SKM-1 (cell line): ENCODE measurements at regions not wholly inside any gene's neighbourhood (a gene's known extent, or its start where the extent isn't known, plus 50 kb on each side); places are given as distances from the start of the nearest gene placed in this dataset.
A peak's percentile ranks its signal among the peaks of the same experiment; 100 is the strongest.

ENCODE experiments used
- DNase-seq: peaks from one replicate; lab custom pipeline; 2025; ENCODE audit not compliant: unreplicated experiment; lab: John Stamatoyannopoulos, UW

DNA sequence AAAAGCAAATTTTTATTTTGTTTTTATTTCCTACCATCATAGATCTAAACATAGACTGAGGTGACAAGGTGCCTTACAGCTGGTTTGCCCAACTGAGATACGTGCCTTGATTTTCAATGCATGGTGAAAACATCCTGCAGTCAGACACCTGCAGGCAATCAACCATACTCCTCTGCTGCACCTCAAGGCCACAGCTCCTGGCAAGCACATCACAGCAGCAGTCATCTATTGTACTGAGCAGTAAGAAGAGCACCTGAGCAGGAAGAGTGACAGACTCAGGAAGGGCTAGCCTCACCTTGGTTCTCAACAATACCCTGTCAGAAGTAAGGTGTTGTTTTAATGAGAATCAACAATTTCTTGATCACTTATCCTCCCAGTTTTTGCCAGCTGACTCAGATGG lies 1206.8 kb upstream of the NRXN1 start:
- DNase-seq: no peak

DNA sequence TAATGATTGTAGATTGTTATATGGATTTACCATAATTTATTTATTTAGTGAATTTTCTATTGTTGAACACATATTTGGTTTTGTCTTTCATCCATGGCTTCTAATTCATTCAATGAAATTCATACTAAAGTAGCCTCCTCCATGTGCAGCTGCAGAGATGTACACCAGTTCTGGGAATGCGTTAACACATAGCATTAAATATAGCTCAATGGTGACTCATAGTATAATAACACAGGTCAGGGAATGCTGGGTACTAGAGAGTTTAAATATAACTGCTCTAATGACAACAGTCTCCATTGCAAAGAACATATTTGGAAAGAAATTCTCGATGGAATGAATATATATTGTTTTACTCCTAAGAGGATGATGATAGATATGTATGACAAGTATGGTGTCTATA lies 1190.2 kb upstream of the NRXN1 start:
- DNase-seq: no peak

DNA sequence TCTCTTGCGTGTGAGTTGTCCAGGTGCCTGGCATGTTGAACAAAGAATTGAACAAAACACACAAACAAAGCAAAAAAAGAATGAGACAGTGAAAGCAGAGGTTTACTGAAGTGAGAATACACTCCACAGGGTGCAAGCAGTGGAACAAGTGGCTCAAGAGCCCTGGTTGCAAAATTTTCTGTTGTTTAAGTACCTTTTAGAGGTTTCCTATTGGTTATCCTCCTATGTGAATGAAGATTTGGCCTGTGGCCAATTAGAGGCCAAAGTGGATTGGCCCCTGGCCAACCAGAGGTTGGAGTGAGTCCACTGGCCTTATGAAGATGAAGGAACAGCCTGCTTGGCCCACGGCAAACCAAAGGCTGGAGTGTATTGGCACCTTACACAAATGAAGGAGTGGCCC lies 1188.5 kb upstream of the NRXN1 start:
- DNase-seq: no peak

DNA sequence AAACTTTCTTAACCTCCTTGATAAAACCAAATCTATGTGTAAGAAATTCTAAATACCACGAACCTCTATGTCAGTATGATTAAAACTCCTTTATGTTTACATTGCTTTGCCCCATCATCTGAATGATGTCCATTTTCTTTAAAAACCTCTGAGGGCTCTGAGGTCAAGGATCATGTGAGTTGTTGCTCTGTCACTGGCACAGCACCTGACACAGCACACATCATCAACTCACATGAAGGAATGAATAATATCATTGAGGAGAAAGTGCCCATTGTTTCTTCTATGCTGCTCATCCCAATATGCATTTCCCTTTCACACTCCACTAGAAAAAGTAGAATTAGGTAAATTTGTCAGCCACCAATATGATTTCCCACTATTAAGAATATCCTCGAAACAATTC lies 1178.7 kb upstream of the NRXN1 start:
- DNase-seq: no peak

DNA sequence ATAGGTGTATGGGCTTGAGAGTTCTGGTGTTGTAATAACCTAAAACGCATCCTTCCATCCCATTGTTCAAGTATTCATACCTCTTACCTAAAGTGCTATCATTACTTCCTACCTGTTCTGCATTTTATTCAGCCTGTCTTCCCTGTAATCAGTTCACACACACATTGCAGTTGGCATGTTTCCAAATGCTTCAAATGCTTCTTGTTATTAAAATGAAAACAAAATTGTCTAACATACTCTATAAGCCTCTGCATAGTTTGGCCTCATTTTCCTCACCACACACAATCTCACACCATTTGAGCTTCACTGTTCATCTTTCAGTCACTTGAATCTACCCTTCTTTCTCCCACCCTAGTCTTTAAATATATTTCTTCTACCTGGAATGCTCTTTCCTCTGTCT lies 1178.2 kb upstream of the NRXN1 start:
- DNase-seq: no peak

DNA sequence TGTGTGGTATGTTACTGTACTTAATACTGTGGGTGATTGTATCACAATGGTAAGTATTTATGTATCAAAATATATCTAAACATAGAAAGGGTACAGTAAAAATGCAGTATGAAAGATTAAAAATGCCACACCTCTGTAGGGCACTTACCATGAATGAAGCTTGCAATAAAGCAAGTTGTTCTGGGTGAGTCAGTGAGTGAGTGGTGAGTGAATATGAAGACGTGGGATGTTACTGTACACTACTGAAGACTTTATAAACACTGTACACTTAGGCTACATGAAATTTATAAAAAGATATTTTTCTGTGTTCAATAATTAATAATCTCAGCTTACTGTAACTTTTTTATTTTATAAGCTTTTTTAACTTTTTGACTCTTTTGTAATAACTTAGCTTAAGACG lies 1162.4 kb upstream of the NRXN1 start:
- DNase-seq: no peak

DNA sequence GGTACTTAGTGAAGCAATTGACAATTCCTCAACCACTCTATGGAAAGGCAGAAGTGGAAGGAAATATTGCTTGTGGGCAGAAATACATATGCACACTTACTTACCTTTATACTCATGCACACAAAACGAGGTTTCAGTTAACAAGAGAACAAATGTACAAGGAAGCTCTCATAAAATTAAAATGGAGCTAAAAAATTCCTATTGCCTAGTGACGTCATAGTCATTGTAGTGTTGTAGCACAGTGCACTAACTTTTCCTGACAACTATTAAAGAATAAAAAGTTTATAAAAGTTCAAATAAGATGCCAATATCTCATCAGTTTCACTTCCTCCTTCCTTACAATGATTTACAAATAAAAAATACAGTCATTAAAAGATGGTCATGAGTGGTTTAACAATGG lies 1161.9 kb upstream of the NRXN1 start:
- DNase-seq: no peak

DNA sequence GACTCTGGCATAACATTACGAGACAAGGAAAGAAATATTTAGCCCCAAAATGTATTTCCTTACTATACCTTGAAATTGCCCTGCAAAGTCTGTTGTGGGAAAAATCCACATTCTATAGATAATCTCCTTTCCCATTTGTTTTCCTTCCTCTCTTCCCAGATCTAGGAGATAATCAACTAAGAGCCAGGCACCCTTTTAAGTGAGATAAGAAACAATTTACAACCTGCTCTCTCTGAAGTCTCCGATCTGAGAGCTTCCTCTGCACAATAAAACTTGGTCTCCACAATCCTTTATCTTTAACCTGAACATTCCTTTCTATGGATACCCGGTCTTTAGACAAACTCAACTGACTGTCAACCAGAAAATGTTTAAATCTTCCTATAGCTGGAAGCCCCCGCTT lies 1160.7 kb upstream of the NRXN1 start:
- DNase-seq: no peak

DNA sequence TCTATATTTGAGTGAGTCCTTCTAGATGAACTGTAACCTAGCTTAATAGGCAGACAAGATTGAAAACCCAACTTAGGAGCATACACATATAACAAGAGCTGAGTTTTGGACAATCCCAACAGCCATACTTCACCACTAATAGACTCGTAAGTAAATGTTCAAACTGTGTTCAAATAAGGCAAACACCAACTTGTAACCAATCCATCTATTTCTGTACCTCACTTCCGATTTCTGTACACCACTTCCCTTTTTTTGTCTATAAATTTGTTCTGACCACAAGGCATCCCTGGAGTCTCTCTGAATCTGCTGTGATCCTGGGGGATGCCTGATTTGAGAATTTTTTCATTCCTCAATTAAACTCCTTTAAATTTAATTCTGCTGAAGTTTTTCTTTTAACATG lies 1149.1 kb upstream of the NRXN1 start:
- peak; percentile 50 for DNase-seq

DNA sequence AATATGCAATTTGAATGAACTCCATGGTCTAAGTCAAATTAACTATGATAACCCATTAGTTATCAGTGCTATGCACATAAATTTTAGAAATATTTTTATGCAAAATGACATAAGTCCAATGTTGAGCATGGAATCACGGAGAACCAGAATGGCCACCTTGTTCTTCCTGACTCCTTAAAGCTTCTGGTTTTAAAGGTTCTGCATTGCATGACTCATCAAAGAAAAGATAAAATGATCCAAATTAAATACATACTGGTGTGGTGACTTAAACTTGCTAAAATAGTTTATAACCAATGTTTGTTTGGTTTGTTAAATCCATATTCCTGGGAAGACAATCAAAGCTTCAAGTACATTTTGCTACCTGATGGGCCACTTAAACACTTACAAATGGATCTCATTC lies 1146.9 kb upstream of the NRXN1 start:
- no peak for DNase-seq

DNA sequence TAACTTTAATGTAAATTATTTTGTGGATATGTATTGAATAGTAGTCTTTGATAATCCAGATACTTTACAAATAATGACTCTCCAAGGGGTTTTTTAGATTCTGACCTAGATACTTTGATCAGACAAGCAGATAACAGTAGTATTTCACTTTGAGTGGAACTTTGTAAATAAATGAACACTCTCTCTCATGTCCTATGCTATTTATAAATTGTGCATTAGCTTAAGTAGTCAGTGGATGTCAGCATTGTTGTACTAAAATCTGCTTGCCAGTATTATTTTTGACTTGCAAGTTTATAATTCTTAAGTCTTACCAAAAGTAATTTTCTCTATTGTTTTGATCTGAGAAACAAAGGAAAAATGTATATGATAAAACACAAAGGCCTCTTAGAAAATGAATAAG lies 1113.1 kb upstream of the NRXN1 start:
- DNase-seq: no peak

DNA sequence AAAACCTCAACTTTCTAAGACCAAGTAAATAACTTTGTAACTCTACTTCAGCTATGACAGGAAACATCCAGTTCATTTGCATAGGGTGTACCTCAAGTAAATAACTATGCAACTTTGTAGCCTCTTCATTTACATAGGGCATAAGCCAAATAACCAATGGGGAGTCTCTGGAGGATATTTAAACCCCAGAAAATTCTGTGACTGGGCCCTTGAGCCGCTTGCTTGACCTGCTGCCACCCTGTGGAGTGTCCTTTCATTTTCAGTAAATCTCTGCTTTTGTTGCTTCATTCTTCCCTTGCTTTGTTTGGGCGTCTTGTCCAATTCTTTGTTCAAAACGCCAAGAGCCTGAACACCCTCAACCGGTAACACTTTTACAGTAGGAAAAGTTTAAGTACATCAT lies 1112.7 kb upstream of the NRXN1 start:
- no peak for DNase-seq

DNA sequence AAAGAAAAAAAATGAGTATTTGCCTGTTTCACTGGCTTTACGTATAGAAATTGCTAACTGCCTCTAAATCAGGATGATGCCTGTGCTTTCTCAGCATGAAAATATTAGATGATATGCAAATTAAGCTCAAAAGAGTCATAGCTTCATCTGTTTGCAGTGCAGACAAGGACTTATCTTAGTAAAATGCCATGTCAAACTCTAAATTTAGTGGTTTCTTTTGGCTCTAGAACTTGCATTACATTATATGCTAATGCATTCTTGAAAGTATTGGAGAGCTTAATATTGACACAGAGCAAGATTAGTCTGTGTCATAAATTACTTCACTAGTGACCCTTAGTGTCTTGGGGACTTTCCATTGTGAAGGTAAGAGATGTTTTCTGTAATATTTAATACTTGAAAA lies 1109.1 kb upstream of the NRXN1 start:
- no peak for DNase-seq

DNA sequence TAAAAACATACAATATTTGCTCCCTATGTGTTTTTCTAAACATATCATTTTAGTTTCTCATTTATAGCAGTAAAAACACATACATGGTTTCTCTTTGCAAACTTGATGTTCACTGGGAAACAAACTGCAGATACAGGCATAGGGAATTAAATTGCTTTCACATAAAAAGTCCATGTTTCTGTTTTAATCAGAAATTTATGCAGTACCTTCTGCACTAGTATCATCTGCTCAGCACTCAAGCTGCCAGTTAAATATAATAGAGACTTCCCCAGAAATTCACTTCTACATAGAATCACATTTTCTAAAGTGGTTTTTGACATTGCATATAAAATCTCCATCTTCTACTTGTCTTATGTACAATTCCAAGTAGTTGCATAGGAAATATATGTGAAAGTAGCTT lies 1107.3 kb upstream of the NRXN1 start:
- DNase-seq: no peak

DNA sequence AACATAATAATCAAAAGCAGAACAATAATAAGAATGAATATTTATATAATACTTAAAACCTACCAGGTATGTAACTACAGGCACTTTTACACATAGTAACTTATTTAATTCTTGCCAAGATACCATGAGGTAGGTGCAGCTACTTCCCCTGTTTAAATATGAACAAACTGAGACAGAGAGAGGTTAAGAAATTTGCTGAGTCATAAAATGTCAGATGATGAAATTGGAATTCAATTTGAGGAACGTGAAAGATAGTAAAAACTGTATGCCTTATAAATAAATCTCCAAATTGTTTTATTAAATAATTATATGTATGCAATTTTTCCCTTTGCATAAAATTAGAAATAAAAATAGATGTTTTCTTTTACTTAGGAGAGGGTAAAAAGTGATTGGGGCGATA lies 1103.3 kb upstream of the NRXN1 start:
- DNase-seq: no peak

DNA sequence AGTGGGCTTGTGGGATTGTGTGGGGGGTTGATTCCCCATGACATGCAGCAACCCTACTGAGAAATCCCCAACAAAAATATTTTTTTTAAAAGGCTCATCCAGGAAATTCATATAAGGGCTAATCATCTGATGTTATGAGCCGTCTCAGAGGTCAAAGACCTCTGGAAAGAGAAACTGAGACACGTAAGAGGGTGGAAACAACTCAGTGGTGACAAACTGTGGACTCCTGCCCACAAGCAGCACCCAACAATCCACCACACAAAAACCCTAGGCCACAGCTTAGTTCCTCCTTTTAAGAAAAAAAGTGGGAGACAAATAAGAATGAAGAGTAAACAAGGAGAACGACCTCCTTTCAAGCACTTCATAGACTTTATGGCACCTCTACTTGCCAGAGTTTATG lies 1096.1 kb upstream of the NRXN1 start:
- no peak for DNase-seq

DNA sequence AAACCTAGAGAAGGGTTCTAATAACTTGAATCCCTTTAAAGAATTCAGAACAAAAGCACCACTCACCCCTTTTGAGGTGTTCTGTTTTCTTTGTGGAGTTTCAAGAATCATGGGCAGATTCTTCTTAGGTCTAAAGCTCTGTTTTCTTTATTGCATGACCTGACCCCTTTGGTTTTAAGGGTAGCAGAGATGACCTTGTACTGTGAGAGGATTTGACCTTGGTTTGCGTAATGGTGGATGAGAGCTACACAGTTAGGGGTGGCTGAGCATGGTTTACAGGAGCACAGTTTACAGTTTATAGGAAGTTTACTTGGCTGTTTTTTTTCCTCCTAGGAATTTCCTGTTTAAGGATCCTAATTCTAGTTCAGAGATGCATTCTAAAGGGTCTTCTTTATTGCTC lies 1095.6 kb upstream of the NRXN1 start:
- no peak for DNase-seq

DNA sequence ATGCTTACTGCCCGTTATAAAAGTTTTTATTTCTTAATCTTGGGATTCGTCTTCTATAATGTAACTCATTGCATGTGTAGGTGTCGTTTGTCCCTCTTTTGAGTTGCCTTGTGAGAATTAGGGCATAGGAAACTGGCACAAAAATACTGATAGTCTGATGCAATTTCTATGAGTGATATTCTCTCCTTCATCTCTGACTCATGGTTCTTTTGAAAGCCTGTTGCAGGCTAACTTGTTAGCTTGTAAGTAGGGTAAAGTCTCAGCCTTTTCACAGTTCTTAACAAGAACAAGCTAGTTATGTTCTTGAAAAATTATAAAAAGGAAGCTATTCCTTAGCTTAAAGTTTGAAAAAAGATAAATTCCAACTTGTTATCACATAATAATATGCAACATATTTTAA lies 1085.4 kb upstream of the NRXN1 start:
- no peak for DNase-seq

DNA sequence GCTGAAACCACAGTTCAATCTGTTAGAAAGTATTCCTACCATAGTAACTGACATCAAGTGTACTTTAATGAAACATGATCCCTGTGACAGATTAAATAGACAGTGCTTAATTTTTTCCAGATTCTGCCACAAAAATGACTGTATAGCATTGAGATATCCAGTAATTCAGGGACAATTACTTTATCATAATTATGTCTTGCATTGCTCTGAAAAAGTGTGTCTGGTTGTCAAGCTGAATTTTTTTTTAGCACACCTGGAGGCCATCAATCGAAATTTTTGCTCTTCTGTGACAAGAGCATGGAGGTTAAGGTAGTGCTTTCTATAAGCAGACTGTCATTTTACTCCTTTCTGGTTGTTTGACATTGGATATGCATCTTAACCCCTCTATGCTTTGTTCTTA lies 1083.8 kb upstream of the NRXN1 start:
- DNase-seq: no peak

DNA sequence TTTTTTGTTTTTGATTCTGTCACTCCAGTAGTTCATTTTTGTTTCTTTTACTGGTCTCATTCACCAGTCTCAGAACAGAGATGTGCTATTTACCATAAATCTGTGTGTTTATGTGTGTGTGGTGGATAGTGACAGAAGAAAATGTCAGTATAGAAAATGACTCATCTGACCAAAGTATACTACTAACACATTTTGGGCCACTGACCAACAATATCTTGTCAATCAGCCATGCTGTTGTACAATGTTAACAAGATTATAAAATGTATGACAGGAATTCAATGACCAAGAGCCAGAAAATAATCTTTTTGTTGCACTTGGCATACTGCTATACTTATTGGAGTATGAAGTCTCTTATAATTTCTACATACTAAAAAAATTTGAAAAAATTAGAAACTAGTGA lies 1081.4 kb upstream of the NRXN1 start:
- DNase-seq: no peak

DNA sequence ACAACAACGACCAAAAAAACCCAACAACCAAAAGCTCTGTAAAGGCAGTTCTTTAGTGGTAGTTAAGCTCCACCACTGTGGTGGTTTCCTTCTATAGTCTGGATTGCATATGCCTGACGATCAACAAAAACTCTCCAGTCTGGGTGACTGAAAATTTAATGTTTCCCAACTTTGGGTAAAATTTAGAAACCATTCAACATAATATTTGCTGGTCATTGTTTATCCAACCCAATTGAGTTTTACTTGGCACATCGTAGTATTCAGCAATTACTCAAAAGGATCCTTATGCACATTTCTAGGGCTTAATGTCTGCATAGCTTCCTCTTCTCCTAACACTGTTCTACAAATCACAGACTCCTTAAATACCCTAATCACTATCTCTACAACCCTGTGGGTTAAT lies 1080.2 kb upstream of the NRXN1 start:
- DNase-seq: no peak

DNA sequence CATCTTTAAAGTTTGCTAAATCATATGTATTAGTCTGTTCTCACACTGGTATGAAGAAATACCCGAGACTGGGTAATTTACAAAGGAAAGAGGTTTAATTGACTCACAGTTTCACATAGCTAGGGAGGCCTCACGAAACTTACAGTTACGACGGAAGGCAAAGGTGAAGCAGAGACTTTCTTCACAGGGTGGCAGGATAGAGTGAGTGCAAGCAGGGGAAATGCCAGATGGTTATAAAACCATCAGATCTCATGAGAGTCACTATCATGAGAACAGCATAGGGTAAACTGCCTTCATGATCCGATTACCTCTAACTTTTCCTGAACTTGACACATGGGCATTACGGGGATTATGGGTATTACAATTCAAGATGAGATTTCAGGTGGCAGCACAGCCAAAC lies 1075.2 kb upstream of the NRXN1 start:
- DNase-seq: no peak

DNA sequence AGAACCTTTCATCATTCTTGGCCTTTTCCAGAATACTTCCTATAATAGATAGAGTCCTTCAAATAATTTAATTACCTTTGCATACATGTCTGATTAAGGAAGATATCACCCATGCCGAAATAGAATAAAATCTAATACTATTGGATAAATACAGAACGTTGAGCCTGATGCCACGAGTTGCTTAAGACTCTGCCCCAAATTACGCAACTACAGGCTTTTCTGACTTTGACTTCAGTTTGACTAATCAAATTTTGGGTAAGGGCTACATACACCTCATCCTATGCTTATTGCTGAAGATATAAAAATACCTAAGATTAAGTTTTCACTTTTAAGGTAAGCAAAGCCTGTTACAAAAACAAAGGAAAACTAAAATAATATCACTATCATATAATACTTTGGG lies 1065.1 kb upstream of the NRXN1 start:
- no peak for DNase-seq

DNA sequence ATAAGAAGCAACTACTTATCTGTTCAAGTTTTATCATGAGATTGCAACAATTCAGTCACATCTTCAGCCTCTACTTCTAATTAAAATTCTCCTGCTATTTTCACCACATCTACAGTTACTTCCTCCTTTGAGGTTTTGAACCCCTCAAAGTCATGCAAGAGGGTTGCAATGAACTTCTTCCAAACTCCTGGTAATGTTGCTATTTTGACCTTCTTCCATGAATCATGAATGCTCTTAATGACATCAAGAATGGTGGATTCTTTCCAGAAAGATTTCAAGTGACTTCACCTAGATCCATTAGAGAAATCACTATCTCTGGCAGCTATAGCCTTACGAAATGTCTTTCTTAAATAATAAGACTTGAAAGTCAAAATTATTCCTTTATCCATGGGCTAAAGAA lies 1052.8 kb upstream of the NRXN1 start:
- no peak for DNase-seq
